Ecto neural progenitor cell (in vitro differentiated cells): ENCODE measurements at regions not wholly inside any gene's neighbourhood (a gene's known extent, or its start where the extent isn't known, plus 50 kb on each side); places are given as distances from the start of the nearest gene placed in this dataset.

ENCODE experiments used
- DNase-seq: peaks from one replicate; pipeline ENCODE4 v3.0.0-alpha.2; 2018; ENCODE audit warnings: low spot score

- DNase-seq, result no peak
These were observed 314.9 kb upstream of the TSHZ3 start for GRCh38 chr19:31664096-31664495.

- no peak for DNase-seq
These were observed 315.8 kb upstream of the TSHZ3 start for GRCh38 chr19:31664997-31665396.

GRCh38 chr19:31666126-31666525 is 316.9 kb upstream of the TSHZ3 start:
- DNase-seq, result no peak

GRCh38 chr19:31667106-31667505 is 317.9 kb upstream of the TSHZ3 start:
- DNase-seq, result no peak

GRCh38 chr19:31668921-31669320 is 319.7 kb upstream of the TSHZ3 start:
- DNase-seq, result no peak

GRCh38 chr19:31670931-31671330 is 321.7 kb upstream of the TSHZ3 start:
- DNase-seq, result peak; percentile 33

- no peak for DNase-seq
These were observed 322.3 kb upstream of the TSHZ3 start for GRCh38 chr19:31671411-31672035.

GRCh38 chr19:31674503-31675192 is 325.4 kb upstream of the TSHZ3 start:
- no peak for DNase-seq

- no peak for DNase-seq
These were observed 326.1 kb upstream of the TSHZ3 start for GRCh38 chr19:31675193-31675913.

GRCh38 chr19:31676271-31677004 is 327.2 kb upstream of the TSHZ3 start:
- no peak for DNase-seq

GRCh38 chr19:31678421-31678820 is 329.2 kb upstream of the TSHZ3 start:
- no peak for DNase-seq

GRCh38 chr19:31681121-31681520 is 331.9 kb upstream of the TSHZ3 start:
- DNase-seq, result no peak

GRCh38 chr19:31693131-31693932 is 344.1 kb upstream of the TSHZ3 start:
- no peak for DNase-seq

- DNase-seq, result no peak
These were observed 344.7 kb upstream of the TSHZ3 start for GRCh38 chr19:31693933-31694269.

- DNase-seq, result no peak
These were observed 345.5 kb upstream of the TSHZ3 start for GRCh38 chr19:31694761-31695160.

- DNase-seq, result no peak
These were observed 350.2 kb upstream of the TSHZ3 start for GRCh38 chr19:31699421-31699820.

- no peak for DNase-seq
These were observed 351.9 kb upstream of the TSHZ3 start for GRCh38 chr19:31701146-31701545.

- DNase-seq, result no peak
These were observed 356.4 kb upstream of the TSHZ3 start for GRCh38 chr19:31705656-31706055.

GRCh38 chr19:31706131-31706530 is 356.9 kb upstream of the TSHZ3 start:
- no peak for DNase-seq

- no peak for DNase-seq
These were observed 357.7 kb upstream of the TSHZ3 start for GRCh38 chr19:31706691-31707620.

- no peak for DNase-seq
These were observed 359.3 kb upstream of the TSHZ3 start for GRCh38 chr19:31708520-31708919.
